ENCODE measurements at regions not wholly inside any gene's neighbourhood (a gene's known extent, or its start where the extent isn't known, plus 50 kb on each side); places are given as distances from the start of the nearest gene placed in this dataset.
"Not testable (repeated sequence)": the region's sequence is repeated elsewhere in the genome, so short reads cannot be mapped to it uniquely, and the experiment has no call there.

DNA sequence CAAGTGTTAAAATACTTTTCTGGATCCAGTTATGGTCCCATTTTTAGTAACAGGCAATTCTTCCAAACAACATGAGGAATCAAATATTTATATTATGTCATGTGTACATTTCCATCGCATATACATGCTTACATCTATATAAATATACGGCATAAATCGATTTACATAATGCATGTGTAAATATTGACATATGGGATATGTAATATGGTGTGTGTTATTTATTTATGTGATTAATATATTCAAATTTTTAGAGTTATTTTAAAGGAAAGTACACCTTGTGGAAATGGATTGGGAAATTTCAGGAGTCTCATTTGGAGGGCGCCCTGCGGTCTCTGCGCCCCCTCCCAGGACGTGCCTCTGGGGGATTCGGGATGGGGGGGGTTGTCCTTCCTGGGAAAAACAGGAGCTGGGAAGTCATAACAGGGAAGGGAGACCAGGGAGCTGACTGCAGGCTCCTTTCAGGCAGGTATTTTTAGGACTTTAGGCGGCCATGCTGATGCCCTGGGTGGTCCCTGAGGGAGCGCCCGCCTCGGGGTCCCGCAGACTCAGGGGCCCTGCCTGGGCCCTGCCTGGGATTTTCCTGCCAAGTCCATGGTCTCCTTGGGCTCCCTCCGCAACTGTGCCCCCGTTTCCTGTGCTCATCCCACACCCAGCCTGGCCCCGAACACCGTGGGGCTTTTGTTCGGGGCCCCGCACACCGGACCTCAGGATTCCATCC is 82.7 kb upstream of the SFSWAP start:
- ATAC-seq (no peak), DNase-seq (no peak)
- H3K27me3 ChIP-seq, result no peaks in the 10 kb centered on the region
- no peak overlapping the region for H3K4me3 ChIP-seq
- no peaks in the 10 kb centered on the region for H3K4me1 ChIP-seq
- no peak for TF ChIP-seq POLR2A (IDR thresholded peaks at IDR 0.05)
- TF ChIP-seq, protein P1, sequence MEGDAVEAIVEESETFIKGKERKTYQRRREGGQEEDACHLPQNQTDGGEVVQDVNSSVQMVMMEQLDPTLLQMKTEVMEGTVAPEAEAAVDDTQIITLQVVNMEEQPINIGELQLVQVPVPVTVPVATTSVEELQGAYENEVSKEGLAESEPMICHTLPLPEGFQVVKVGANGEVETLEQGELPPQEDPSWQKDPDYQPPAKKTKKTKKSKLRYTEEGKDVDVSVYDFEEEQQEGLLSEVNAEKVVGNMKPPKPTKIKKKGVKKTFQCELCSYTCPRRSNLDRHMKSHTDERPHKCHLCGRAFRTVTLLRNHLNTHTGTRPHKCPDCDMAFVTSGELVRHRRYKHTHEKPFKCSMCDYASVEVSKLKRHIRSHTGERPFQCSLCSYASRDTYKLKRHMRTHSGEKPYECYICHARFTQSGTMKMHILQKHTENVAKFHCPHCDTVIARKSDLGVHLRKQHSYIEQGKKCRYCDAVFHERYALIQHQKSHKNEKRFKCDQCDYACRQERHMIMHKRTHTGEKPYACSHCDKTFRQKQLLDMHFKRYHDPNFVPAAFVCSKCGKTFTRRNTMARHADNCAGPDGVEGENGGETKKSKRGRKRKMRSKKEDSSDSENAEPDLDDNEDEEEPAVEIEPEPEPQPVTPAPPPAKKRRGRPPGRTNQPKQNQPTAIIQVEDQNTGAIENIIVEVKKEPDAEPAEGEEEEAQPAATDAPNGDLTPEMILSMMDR (IDR thresholded peaks at IDR 0.05), result no peak
- intact Hi-C loops (cut with DNase I), result no loop called here
- H3K27ac ChIP-seq, result no peak overlapping the region
- no peaks in the 10 kb centered on the region for H3K9me3 ChIP-seq
- 42 to 56% methylated on average over 11 to 20 of the region's 20 CpGs for WGBS, 2 donors
- no peaks in the 10 kb centered on the region for H3K36me3 ChIP-seq (replicated peaks in 1 of 2; ENCODE audit: insufficient read depth in 1 of 2, low read depth in 2 of 2)

DNA sequence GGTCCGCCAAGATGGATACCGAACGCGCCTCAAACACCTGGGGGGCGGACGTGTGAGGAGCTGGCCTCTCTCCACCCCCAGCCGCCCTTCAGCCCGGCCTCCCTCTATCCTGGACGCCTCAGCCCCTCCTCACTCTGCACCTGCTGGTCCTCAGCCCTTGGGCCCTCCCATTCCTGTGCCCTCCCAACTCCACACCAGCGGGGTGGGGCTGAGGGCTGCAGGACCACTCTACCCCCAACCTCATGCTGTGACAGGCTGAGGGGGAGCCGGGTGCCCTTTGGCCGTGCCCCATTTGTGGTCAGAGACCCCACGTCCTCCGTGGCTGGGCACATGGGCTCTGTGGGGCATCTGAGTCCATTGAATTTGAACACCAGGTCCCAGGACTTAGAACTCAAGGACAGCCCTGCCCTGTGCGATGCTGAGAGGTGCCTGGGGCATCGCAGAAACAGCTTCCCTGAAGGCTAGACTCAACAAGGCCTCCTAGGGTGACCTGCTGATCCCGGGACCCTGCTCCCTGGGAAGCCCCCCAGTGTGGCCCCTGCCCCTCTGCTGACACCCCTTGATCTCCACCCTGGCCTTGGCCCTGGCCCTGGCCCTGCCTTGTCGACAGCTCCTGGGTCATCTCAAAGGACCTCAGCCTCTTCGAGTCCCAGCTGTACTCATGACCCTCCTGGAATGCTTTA is 82.0 kb upstream of the SFSWAP start:
- Histone ChIP-seq H3K27me3 (no peaks in the 10 kb centered on the region), H3K27ac (no peak overlapping the region), H3K4me1 (no peaks in the 10 kb centered on the region), H3K4me3 (no peak overlapping the region), H3K36me3 (replicated peaks in 1 of 2; ENCODE audit: insufficient read depth in 1 of 2, low read depth in 2 of 2) (no peaks in the 10 kb centered on the region), H3K9me3 (no peaks in the 10 kb centered on the region)
- intact Hi-C loops (cut with DNase I), result no loop called here
- 56 to 60% methylated on average over 1 to 19 of the region's 19 CpGs for WGBS, 2 donors
- no peak for ATAC-seq
- TF ChIP-seq POLR2A (IDR thresholded peaks at IDR 0.05), result no peak
- TF ChIP-seq, protein P1 (IDR thresholded peaks at IDR 0.05), result no peak
- DNase-seq, result no peak

DNA sequence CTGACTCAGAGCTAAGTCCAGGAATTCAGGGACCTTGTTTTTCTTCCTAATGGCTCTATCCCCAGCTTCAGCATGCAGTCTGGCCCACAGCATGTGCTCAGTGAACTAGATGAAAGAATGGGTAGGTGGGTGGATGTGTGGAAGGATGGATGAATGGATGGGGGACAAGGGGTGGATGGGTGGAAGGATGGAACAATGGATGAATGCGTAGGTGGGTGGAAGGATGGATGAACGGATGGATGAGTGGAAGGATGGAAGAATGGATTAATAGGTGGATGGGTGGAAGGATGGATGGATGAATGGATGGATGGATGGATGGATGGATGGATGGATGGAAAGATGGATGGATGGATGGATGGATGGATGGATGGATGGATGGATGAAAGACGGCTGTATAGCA is 79.7 kb upstream of the SFSWAP start:
- intact Hi-C loops (cut with DNase I), result no loop called here
- Histone ChIP-seq H3K4me1 (no peaks in the 10 kb centered on the region), H3K4me3 (no peak overlapping the region), H3K27ac (no peak overlapping the region), H3K27me3 (peaks cover 0 to 1% of the 10 kb centered on the region in 2 donors), H3K36me3 (replicated peaks in 1 of 2; ENCODE audit: insufficient read depth in 1 of 2, low read depth in 2 of 2) (no peaks in the 10 kb centered on the region), H3K9me3 (no peaks in the 10 kb centered on the region)
- TF ChIP-seq, protein P1 (IDR thresholded peaks at IDR 0.05), result no peak
- no peak for TF ChIP-seq POLR2A (IDR thresholded peaks at IDR 0.05)
- DNase-seq, result no peak
- no peak for ATAC-seq
- 38 to 56% methylated on average over 2 to 3 of the region's 3 CpGs for WGBS, 2 donors

DNA sequence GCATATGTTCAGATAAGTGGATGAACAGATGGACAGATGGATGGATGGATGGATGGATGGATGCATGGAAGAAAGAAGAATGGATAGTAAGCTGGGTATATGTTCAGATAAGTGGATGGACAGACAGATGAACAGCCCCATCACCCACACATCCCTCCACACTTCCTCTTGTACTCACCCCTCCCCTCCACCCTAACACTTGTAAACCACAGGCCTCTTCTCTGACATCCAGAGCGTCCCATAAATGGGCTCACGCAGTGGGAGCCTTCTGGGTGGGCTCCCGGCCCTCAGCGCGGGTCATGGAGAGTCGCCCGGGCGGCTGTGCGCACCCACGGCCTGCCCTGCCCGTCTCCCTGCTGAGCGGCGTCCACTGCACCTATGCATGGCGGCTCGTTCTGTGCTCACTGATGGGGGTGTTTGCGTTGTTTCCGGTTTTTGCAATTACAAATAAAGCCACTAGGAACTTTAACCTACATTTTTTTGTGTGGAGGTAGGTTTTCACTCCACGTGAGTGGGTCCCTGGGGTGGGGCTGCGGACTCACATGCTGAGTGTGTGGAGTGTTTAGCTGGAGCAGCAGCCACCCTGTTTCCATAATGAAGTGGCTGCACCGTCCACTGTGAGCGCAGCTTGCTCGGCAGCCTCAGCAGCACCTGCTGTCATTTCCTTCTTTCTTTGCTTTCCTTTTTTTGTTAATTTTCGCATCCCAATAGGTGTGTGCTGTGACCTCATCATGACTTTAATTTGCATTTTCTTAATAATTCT is 78.8 kb upstream of the SFSWAP start:
- ATAC-seq; H3K4me1 ChIP-seq; H3K9me3 ChIP-seq; H3K27me3 ChIP-seq; H3K27ac ChIP-seq; DNase-seq; intact Hi-C loops (cut with DNase I); H3K4me3 ChIP-seq; H3K36me3 ChIP-seq (replicated peaks in 1 of 2; ENCODE audit: insufficient read depth in 1 of 2, low read depth in 2 of 2): not testable (repeated sequence)
- 60 to 66% methylated on average over 17 to 22 of the region's 23 CpGs for WGBS, 2 donors

DNA sequence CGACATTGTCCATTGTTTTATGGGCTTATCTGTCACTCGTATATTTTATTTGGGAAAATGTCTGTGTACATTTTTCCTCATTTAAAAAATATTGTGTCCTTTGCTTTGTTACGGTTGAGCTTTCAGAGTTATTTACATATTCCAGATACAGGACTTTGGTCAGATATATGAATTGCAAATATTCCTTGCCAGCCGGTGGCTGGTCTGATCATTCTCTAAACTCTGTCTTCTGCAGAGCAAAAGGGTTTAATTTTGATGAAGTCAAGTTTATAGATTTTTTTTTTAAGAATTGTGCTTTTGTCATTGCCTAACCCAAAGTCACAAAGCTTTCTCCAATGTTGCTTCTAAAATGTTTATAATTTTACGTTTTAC is 78.3 kb upstream of the SFSWAP start:
- H3K36me3 ChIP-seq (replicated peaks in 1 of 2; ENCODE audit: insufficient read depth in 1 of 2, low read depth in 2 of 2); H3K27ac ChIP-seq; intact Hi-C loops (cut with DNase I); H3K4me1 ChIP-seq; H3K9me3 ChIP-seq; H3K27me3 ChIP-seq; ATAC-seq; DNase-seq; H3K4me3 ChIP-seq: not testable (repeated sequence)
- WGBS, 2 donors, result 35 to 39% methylated on average over 5 of the region's 5 CpGs

DNA sequence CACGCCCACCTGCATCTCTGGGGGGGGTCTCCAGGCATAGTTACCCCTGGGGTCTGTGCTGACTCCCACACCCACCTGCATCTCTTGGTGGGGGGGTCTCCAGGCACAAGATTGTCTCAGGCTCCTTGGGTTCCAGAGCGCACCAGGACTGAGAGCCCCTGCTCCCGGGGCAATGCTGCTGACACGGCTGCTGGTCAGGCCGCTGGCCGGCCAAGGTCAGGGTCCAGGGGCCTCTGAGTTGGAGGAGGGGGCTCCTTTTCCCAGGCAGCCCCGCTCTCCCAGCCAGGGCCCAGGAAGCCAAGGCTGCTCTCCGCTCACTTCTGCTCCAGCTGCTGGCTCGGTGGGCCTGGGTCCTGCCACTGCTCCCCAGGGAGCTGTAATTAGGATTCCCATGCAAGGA is 77.3 kb upstream of the SFSWAP start:
- H3K4me3 ChIP-seq; intact Hi-C loops (cut with DNase I); H3K4me1 ChIP-seq; H3K27ac ChIP-seq; H3K36me3 ChIP-seq (replicated peaks in 1 of 2; ENCODE audit: insufficient read depth in 1 of 2, low read depth in 2 of 2); ATAC-seq; H3K9me3 ChIP-seq; H3K27me3 ChIP-seq; DNase-seq: not testable (repeated sequence)
- WGBS, 2 donors, result 40 to 50% methylated on average over 1 to 8 of the region's 9 CpGs
